A673 (cell line): ENCODE measurements at regions not wholly inside any gene's neighbourhood (a gene's known extent, or its start where the extent isn't known, plus 50 kb on each side); places are given as distances from the start of the nearest gene placed in this dataset.

ENCODE experiments used
- BruUV-seq: library from RNA; stranded (reverse); fragments of 400-500 nt; replicated peaks from 2 replicates; lab custom pipeline; 2021; lab: Mats Ljungman, UMichigan
- CTCF ChIA-PET: fragments of 300-600 bp; sonication (Branson Sonifier 250); formaldehyde crosslinking; loops from one replicate; lab custom pipeline; 2022; ENCODE audit warnings: antibody characterized with exemption; lab: Charles Lee
- POLR2A ChIA-PET: fragments of 300-600 bp; sonication (Branson Sonifier 250); formaldehyde crosslinking; loops from one replicate; lab custom pipeline; 2022; ENCODE audit warnings: antibody characterized with exemption; ENCODE audit not compliant: low non-redundant PET; lab: Charles Lee
- DNase-seq: peaks from one replicate; pipeline ENCODE4 v3.0.0-alpha.2; 2015; ENCODE audit warnings: low spot score
- H3K27ac ChIP-seq: fragments of 200-600 bp; sonication (generic); 2 replicates; pipeline ENCODE4 v1.5.1; 2016; ENCODE audit warnings: mixed run types, low read depth, mild to moderate bottlenecking, mixed read lengths, antibody characterized with exemption, low read length; ENCODE audit not compliant: poor library complexity, severe bottlenecking
- H3K27me3 ChIP-seq: fragments of 200-600 bp; sonication (generic); replicated peaks from 2 replicates; pipeline ENCODE4 v1.6.1; 2017; ENCODE audit warnings: mixed run types, low read depth, mild to moderate bottlenecking, mixed read lengths, antibody characterized with exemption, low read length; ENCODE audit not compliant: insufficient read depth, poor library complexity
- H3K36me3 ChIP-seq: fragments of 200-600 bp; sonication (generic); 2 replicates; pipeline ENCODE4 v1.6.1; 2016; ENCODE audit warnings: mixed run types, mild to moderate bottlenecking, mixed read lengths, antibody characterized with exemption, low read length; ENCODE audit not compliant: insufficient read depth, poor library complexity, severe bottlenecking
- H3K4me1 ChIP-seq: fragments of 200-600 bp; sonication (generic); 2 replicates; pipeline ENCODE4 v1.6.1; 2017; ENCODE audit warnings: mixed run types, mild to moderate bottlenecking, mixed read lengths, antibody characterized with exemption, low read length; ENCODE audit not compliant: insufficient read depth, poor library complexity, severe bottlenecking
- H3K4me3 ChIP-seq: fragments of 200-600 bp; sonication (generic); 2 replicates; pipeline ENCODE4 v1.5.1; 2016; ENCODE audit warnings: low read depth, mixed run types, mild to moderate bottlenecking, mixed read lengths, low read length; ENCODE audit not compliant: poor library complexity, severe bottlenecking
- H3K9me3 ChIP-seq: fragments of 200-600 bp; sonication (generic); 2 replicates; pipeline ENCODE4 v1.6.1; 2016; ENCODE audit warnings: mixed run types, low read depth, mild to moderate bottlenecking, mixed read lengths, antibody characterized with exemption, low read length; ENCODE audit not compliant: poor library complexity, severe bottlenecking
- CTCF ChIP-seq: fragments of 300-800, 200-600 bp; sonication (generic); conservative IDR thresholded peaks from 2 replicates; pipeline ENCODE4 v1.5.1; 2017; ENCODE audit warnings: low read depth, mild to moderate bottlenecking, antibody characterized with exemption, low read length, moderate library complexity, mixed read lengths
- EZH2 ChIP-seq: fragments of 200-600 bp; sonication (generic); IDR thresholded peaks from 2 replicates; pipeline ENCODE4 v1.6.1; 2017; ENCODE audit warnings: borderline replicate concordance, low read depth, mild to moderate bottlenecking, mixed read lengths, antibody characterized with exemption, low read length; ENCODE audit not compliant: poor library complexity, severe bottlenecking
- intact Hi-C: fragments of 100-400 bp; cut with micrococcal nuclease; formaldehyde crosslinking; loops from one replicate; pipeline ENCODE4 v1.10.0; 2022; ENCODE audit not compliant: unreplicated experiment

- Histone ChIP-seq H3K36me3 (no peaks in the 10 kb centered on the region), H3K27me3 (no peaks in the 10 kb centered on the region), H3K4me3 (no peak overlapping the region), H3K9me3 (no peaks in the 10 kb centered on the region), H3K4me1 (peaks cover 18% of the 10 kb centered on the region), H3K27ac (peak overlapping the region; percentile 55)
- DNase-seq, result peak; percentile 69
- CTCF ChIA-PET, result no interaction called here
- POLR2A ChIA-PET, result no interaction called here
- TF ChIP-seq CTCF (no peak), EZH2 (no peak)
- no TSS peak for BruUV-seq
- intact Hi-C loops, result no loop called here
These were observed 835.8 kb upstream of the FLRT2 start for GRCh38 chr14:84694161-84694560.

- POLR2A ChIA-PET, result no interaction called here
- no peaks in the 10 kb centered on the region for H3K9me3 ChIP-seq
- H3K4me1 ChIP-seq, result peaks cover 19% of the 10 kb centered on the region
- CTCF ChIA-PET, result no interaction called here
- no peak for TF ChIP-seq EZH2
- no peak overlapping the region for H3K4me3 ChIP-seq
- no peak overlapping the region for H3K27ac ChIP-seq
- no peaks in the 10 kb centered on the region for H3K27me3 ChIP-seq
- BruUV-seq, result no TSS peak
- DNase-seq, result no peak
- no peaks in the 10 kb centered on the region for H3K36me3 ChIP-seq
- intact Hi-C loops, result no loop called here
These were observed 825.3 kb upstream of the FLRT2 start for GRCh38 chr14:84704601-84705000.

- no peaks in the 10 kb centered on the region for H3K36me3 ChIP-seq
- intact Hi-C loops, result no loop called here
- no peaks in the 10 kb centered on the region for H3K9me3 ChIP-seq
- ChIA-PET CTCF (no interaction called here), POLR2A (no interaction called here)
- no peak overlapping the region for H3K27ac ChIP-seq
- H3K4me1 ChIP-seq, result peaks cover 19% of the 10 kb centered on the region
- BruUV-seq, result no TSS peak
- DNase-seq, result no peak
- no peak for TF ChIP-seq EZH2
- no peak for TF ChIP-seq CTCF
- H3K4me3 ChIP-seq, result no peak overlapping the region
- no peaks in the 10 kb centered on the region for H3K27me3 ChIP-seq
These were observed 822.1 kb upstream of the FLRT2 start for GRCh38 chr14:84707830-84708229.

- POLR2A ChIA-PET, result no interaction called here
These were observed 821.1 kb upstream of the FLRT2 start for GRCh38 chr14:84708865-84709264.

More at GRCh38 chr14:84708865-84709264, 821.1 kb upstream of the FLRT2 start:
- Histone ChIP-seq H3K4me3 (no peak overlapping the region), H3K36me3 (no peaks in the 10 kb centered on the region), H3K27me3 (no peaks in the 10 kb centered on the region), H3K9me3 (no peaks in the 10 kb centered on the region), H3K27ac (peak overlapping the region; percentile 21), H3K4me1 (peaks cover 19% of the 10 kb centered on the region)
- peak; percentile 26 for DNase-seq
- intact Hi-C loops, result no loop called here
- no peak for TF ChIP-seq EZH2
- CTCF ChIA-PET, result no interaction called here
- no TSS peak for BruUV-seq
